ENCODE measurements at regions not wholly inside any gene's neighbourhood (a gene's known extent, or its start where the extent isn't known, plus 50 kb on each side); places are given as distances from the start of the nearest gene placed in this dataset.

GRCh38 chr14:94938016-94938415, 168.1 kb upstream of the GSC start:
- Histone ChIP-seq H3K4me3 (ENCODE audit: low read length in 3 of 3) (no peak overlapping the region), H3K27ac (ENCODE audit: low read depth in 2 of 2, low read length in 2 of 2) (no peak overlapping the region), H3K4me1 (ENCODE audit: control insufficient read depth in 2 of 3, insufficient read depth in 2 of 3, low read depth in 1 of 3, low read length in 3 of 3) (peaks cover 0 to 4% (median 3%) of the 10 kb centered on the region in 3 donors), H3K36me3 (ENCODE audit: control insufficient read depth in 2 of 3, insufficient read depth in 3 of 3, low read length in 3 of 3) (no peaks in the 10 kb centered on the region), H3K9me3 (ENCODE audit: control insufficient read depth in 2 of 3, insufficient read depth in 1 of 3, low read length in 3 of 3) (peaks cover 0 to 3% (median 0%) of the 10 kb centered on the region in 3 donors), H3K9ac (ENCODE audit: low read length in 3 of 3) (no peak overlapping the region), H3K27me3 (ENCODE audit: control insufficient read depth, insufficient read depth, low read length) (no peaks in the 10 kb centered on the region)
- DNase-seq (no peak), FAIRE-seq (no peak)
- TF ChIP-seq CTCF (IDR thresholded peaks at IDR 0.05; ENCODE audit: borderline replicate concordance, extremely low read depth, insufficient read depth): no peak
- intact Hi-C loops (cut with DNase I): no loop called here

GRCh38 chr14:94936901-94937685, 167.2 kb upstream of the GSC start:
- peak overlapping the region in 1 of 2 donors; percentile 43 for H3K27ac ChIP-seq (ENCODE audit: low read depth in 2 of 2, low read length in 2 of 2)
- intact Hi-C loops (cut with DNase I): no loop called here
- no peaks in the 10 kb centered on the region for H3K27me3 ChIP-seq (ENCODE audit: control insufficient read depth, insufficient read depth, low read length)
- peaks cover 0 to 3% (median 0%) of the 10 kb centered on the region in 3 donors for H3K9me3 ChIP-seq (ENCODE audit: control insufficient read depth in 2 of 3, insufficient read depth in 1 of 3, low read length in 3 of 3)
- peaks cover 0 to 4% (median 3%) of the 10 kb centered on the region in 3 donors for H3K4me1 ChIP-seq (ENCODE audit: control insufficient read depth in 2 of 3, insufficient read depth in 2 of 3, low read depth in 1 of 3, low read length in 3 of 3)
- no peak for TF ChIP-seq CTCF (IDR thresholded peaks at IDR 0.05; ENCODE audit: borderline replicate concordance, extremely low read depth, insufficient read depth)
- no peaks in the 10 kb centered on the region for H3K36me3 ChIP-seq (ENCODE audit: control insufficient read depth in 2 of 3, insufficient read depth in 3 of 3, low read length in 3 of 3)
- FAIRE-seq (no peak), DNase-seq (peak in 4 of 5 donors; percentile 47 to 87 (median 60))
- H3K9ac ChIP-seq (ENCODE audit: low read length in 3 of 3): no peak overlapping the region
- H3K4me3 ChIP-seq (ENCODE audit: low read length in 3 of 3): peak overlapping the region in 1 of 3 donors; percentile 38

GRCh38 chr14:94936401-94936892, 166.5 kb upstream of the GSC start:
- intact Hi-C loops (cut with DNase I): no loop called here
- peaks cover 0 to 3% (median 0%) of the 10 kb centered on the region in 3 donors for H3K9me3 ChIP-seq (ENCODE audit: control insufficient read depth in 2 of 3, insufficient read depth in 1 of 3, low read length in 3 of 3)
- H3K27me3 ChIP-seq (ENCODE audit: control insufficient read depth, insufficient read depth, low read length): no peaks in the 10 kb centered on the region
- peak overlapping the region in 1 of 2 donors; percentile 43 for H3K27ac ChIP-seq (ENCODE audit: low read depth in 2 of 2, low read length in 2 of 2)
- H3K4me3 ChIP-seq (ENCODE audit: low read length in 3 of 3): peak overlapping the region in 1 of 3 donors; percentile 38
- no peak for FAIRE-seq
- H3K36me3 ChIP-seq (ENCODE audit: control insufficient read depth in 2 of 3, insufficient read depth in 3 of 3, low read length in 3 of 3): no peaks in the 10 kb centered on the region
- TF ChIP-seq CTCF (IDR thresholded peaks at IDR 0.05; ENCODE audit: borderline replicate concordance, extremely low read depth, insufficient read depth): no peak
- H3K4me1 ChIP-seq (ENCODE audit: control insufficient read depth in 2 of 3, insufficient read depth in 2 of 3, low read depth in 1 of 3, low read length in 3 of 3): peaks cover 0 to 4% (median 3%) of the 10 kb centered on the region in 3 donors
- no peak overlapping the region for H3K9ac ChIP-seq (ENCODE audit: low read length in 3 of 3)
- DNase-seq: peak; percentile 79 to 91 (median 81)

Data from kidney (tissue), 13 donors.